ENCODE measurements at regions not wholly inside any gene's neighbourhood (a gene's known extent, or its start where the extent isn't known, plus 50 kb on each side); places are given as distances from the start of the nearest gene placed in this dataset.
"Not testable (repeated sequence)": the region's sequence is repeated elsewhere in the genome, so short reads cannot be mapped to it uniquely, and the experiment has no call there.

GRCh38 chr20:48366230-48366629 is 461.6 kb downstream of the PREX1 start:
- DNase-seq (ENCODE audit: low read depth in 2 of 3, low spot score in 2 of 3) = no peak

GRCh38 chr20:48364688-48365421 is 462.9 kb downstream of the PREX1 start:
- no peak for DNase-seq (ENCODE audit: low read depth in 2 of 3, low spot score in 2 of 3)

GRCh38 chr20:48364055-48364454 is 463.7 kb downstream of the PREX1 start:
- no peak for DNase-seq (ENCODE audit: low read depth in 2 of 3, low spot score in 2 of 3)

GRCh38 chr20:48360342-48360975 is 467.3 kb downstream of the PREX1 start:
- DNase-seq (ENCODE audit: low read depth in 2 of 3, low spot score in 2 of 3) = no peak

GRCh38 chr20:48359692-48360341 is 468.0 kb downstream of the PREX1 start:
- DNase-seq (ENCODE audit: low read depth in 2 of 3, low spot score in 2 of 3) = no peak

- not testable (repeated sequence) for DNase-seq (ENCODE audit: low read depth in 2 of 3, low spot score in 2 of 3)
Measured at GRCh38 chr20:48359055-48359390, 468.8 kb downstream of the PREX1 start.

GRCh38 chr20:48358176-48359054 is 469.4 kb downstream of the PREX1 start:
- no peak for DNase-seq (ENCODE audit: low read depth in 2 of 3, low spot score in 2 of 3)

- no peak for DNase-seq (ENCODE audit: low read depth in 2 of 3, low spot score in 2 of 3)
Measured at GRCh38 chr20:48357714-48358113, 470.1 kb downstream of the PREX1 start.

- DNase-seq (ENCODE audit: low read depth in 2 of 3, low spot score in 2 of 3) = no peak
Measured at GRCh38 chr20:48354903-48355302, 472.9 kb downstream of the PREX1 start.

- DNase-seq (ENCODE audit: low read depth in 2 of 3, low spot score in 2 of 3) = no peak
Measured at GRCh38 chr20:48354320-48354876, 473.4 kb downstream of the PREX1 start.

- DNase-seq (ENCODE audit: low read depth in 2 of 3, low spot score in 2 of 3) = no peak
Measured at GRCh38 chr20:48352628-48353027, 475.2 kb downstream of the PREX1 start.

- DNase-seq (ENCODE audit: low read depth in 2 of 3, low spot score in 2 of 3) = no peak
Measured at GRCh38 chr20:48352042-48352441, 475.8 kb downstream of the PREX1 start.

GRCh38 chr20:48350313-48350988 is 477.3 kb downstream of the PREX1 start:
- no peak for DNase-seq (ENCODE audit: low read depth in 2 of 3, low spot score in 2 of 3)

- no peak for DNase-seq (ENCODE audit: low read depth in 2 of 3, low spot score in 2 of 3)
Measured at GRCh38 chr20:48349656-48350055, 478.1 kb downstream of the PREX1 start.

GRCh38 chr20:48348022-48348421 is 479.8 kb downstream of the PREX1 start:
- no peak for DNase-seq (ENCODE audit: low read depth in 2 of 3, low spot score in 2 of 3)

- no peak for DNase-seq (ENCODE audit: low read depth in 2 of 3, low spot score in 2 of 3)
Measured at GRCh38 chr20:48342822-48343513, 484.8 kb downstream of the PREX1 start.

GRCh38 chr20:48340883-48341281 is 486.9 kb downstream of the PREX1 start:
- no peak for DNase-seq (ENCODE audit: low read depth in 2 of 3, low spot score in 2 of 3)

- no peak for DNase-seq (ENCODE audit: low read depth in 2 of 3, low spot score in 2 of 3)
Measured at GRCh38 chr20:48339986-48340882, 487.6 kb downstream of the PREX1 start.

Data from hematopoietic multipotent progenitor cell (in vitro differentiated cells).